HG03039 (cell line): ENCODE measurements at regions not wholly inside any gene's neighbourhood (a gene's known extent, or its start where the extent isn't known, plus 50 kb on each side); places are given as distances from the start of the nearest gene placed in this dataset.

Experiments
- ATAC-seq: cut with Tn5 transposase; IDR thresholded peaks from one replicate; pipeline ENCODE4 v1.9.1; 2021; ENCODE audit warnings: mild to moderate bottlenecking, moderate library complexity; ENCODE audit not compliant: unreplicated experiment

- ATAC-seq = no peak
Observed at GRCh38 chr6:23195487-23195886, 626.1 kb downstream of the HDGFL1 start.

GRCh38 chr6:23199541-23199940 lies 630.2 kb downstream of the HDGFL1 start:
- no peak for ATAC-seq

- ATAC-seq = no peak
Observed at GRCh38 chr6:23200946-23201345, 631.6 kb downstream of the HDGFL1 start.

GRCh38 chr6:23202207-23202606 lies 632.8 kb downstream of the HDGFL1 start:
- no peak for ATAC-seq

GRCh38 chr6:23212398-23212797 lies 643.0 kb downstream of the HDGFL1 start:
- no peak for ATAC-seq

GRCh38 chr6:23213193-23213592 lies 643.8 kb downstream of the HDGFL1 start:
- ATAC-seq = no peak

GRCh38 chr6:23213651-23214050 lies 644.3 kb downstream of the HDGFL1 start:
- ATAC-seq = no peak

- ATAC-seq = no peak
Observed at GRCh38 chr6:23218751-23219150, 649.4 kb downstream of the HDGFL1 start.

- ATAC-seq = no peak
Observed at GRCh38 chr6:23222724-23223123, 653.4 kb downstream of the HDGFL1 start.

- no peak for ATAC-seq
Observed at GRCh38 chr6:23224540-23224939, 655.2 kb downstream of the HDGFL1 start.

GRCh38 chr6:23228439-23229024 lies 659.2 kb downstream of the HDGFL1 start:
- no peak for ATAC-seq

GRCh38 chr6:23243854-23244253 lies 674.5 kb downstream of the HDGFL1 start:
- no peak for ATAC-seq

- no peak for ATAC-seq
Observed at GRCh38 chr6:23244300-23244699, 674.9 kb downstream of the HDGFL1 start.

- ATAC-seq = no peak
Observed at GRCh38 chr6:23245572-23245971, 676.2 kb downstream of the HDGFL1 start.

- ATAC-seq = no peak
Observed at GRCh38 chr6:23246896-23247295, 677.5 kb downstream of the HDGFL1 start.

GRCh38 chr6:23250556-23250955 lies 681.2 kb downstream of the HDGFL1 start:
- no peak for ATAC-seq

- no peak for ATAC-seq
Observed at GRCh38 chr6:23262864-23263263, 693.5 kb downstream of the HDGFL1 start.

GRCh38 chr6:23265270-23265669 lies 695.9 kb downstream of the HDGFL1 start:
- no peak for ATAC-seq

- no peak for ATAC-seq
Observed at GRCh38 chr6:23266536-23266935, 697.2 kb downstream of the HDGFL1 start.

- ATAC-seq = no peak
Observed at GRCh38 chr6:23267651-23268050, 698.3 kb downstream of the HDGFL1 start.

- no peak for ATAC-seq
Observed at GRCh38 chr6:23268348-23268747, 699.0 kb downstream of the HDGFL1 start.

- no peak for ATAC-seq
Observed at GRCh38 chr6:23269436-23269835, 700.1 kb downstream of the HDGFL1 start.

GRCh38 chr6:23272536-23272935 lies 703.2 kb downstream of the HDGFL1 start:
- no peak for ATAC-seq
